ENCODE measurements at regions not wholly inside any gene's neighbourhood (a gene's known extent, or its start where the extent isn't known, plus 50 kb on each side); places are given as distances from the start of the nearest gene placed in this dataset.

- dilution Hi-C loops (cut with MboI; ENCODE audit: extremely low pct_ligation_motif_present, low sequenced_read_pairs) (no loop called here), intact Hi-C loops (cut with micrococcal nuclease) (no loop called here)
- BruUV-seq (replicated peaks): no TSS peak
- no peaks in the 10 kb centered on the region for H4K20me1 ChIP-seq (replicated peaks; ENCODE audit: control insufficient read depth, extremely low read depth, insufficient read depth, low read length)
- H2AFZ ChIP-seq (ENCODE audit: low read depth, low read length): no peak overlapping the region
- H3K27me3 ChIP-seq (ENCODE audit: control insufficient read depth in 2 of 2, insufficient read depth in 2 of 2, low read length in 2 of 2): no peaks in the 10 kb centered on the region
- FAIRE-seq (no peak), DNase-seq (ENCODE audit: low read depth, low spot score) (no peak)
- peaks cover 2% of the 10 kb centered on the region for H3K9me3 ChIP-seq (replicated peaks; ENCODE audit: control insufficient read depth, insufficient read depth, low read length)
- no peak overlapping the region for H3K27ac ChIP-seq (ENCODE audit: insufficient read depth, low read depth, low read length)
- TF ChIP-seq EZH2 (IDR thresholded peaks at IDR 0.05; ENCODE audit: borderline replicate concordance, low read depth, low read length, severe bottlenecking) (no peak), POLR2A (IDR thresholded peaks at IDR 0.05; ENCODE audit: low read depth, low read length) (no peak), JUN (IDR thresholded peaks at IDR 0.05; ENCODE audit: borderline replicate concordance, insufficient read depth, insufficient read length, low read depth) (no peak), FOS (IDR thresholded peaks at IDR 0.05; ENCODE audit: borderline replicate concordance, insufficient read depth, low read length) (no peak), MYC (IDR thresholded peaks at IDR 0.05; ENCODE audit: low read depth, low read length) (no peak), MAX (IDR thresholded peaks at IDR 0.05; ENCODE audit: insufficient read depth, insufficient read length) (no peak), GATA2 (IDR thresholded peaks at IDR 0.05; ENCODE audit: insufficient read depth, insufficient read length, low read depth, low read length) (no peak), POLR2AphosphoS5 (IDR thresholded peaks at IDR 0.05; ENCODE audit: insufficient read depth, low read depth, low read length) (no peak), CTCF (IDR thresholded peaks at IDR 0.05; ENCODE audit: extremely low read depth in 1 of 2, insufficient read depth in 1 of 2, low read depth in 1 of 2, low read length in 2 of 2) (no peak)
- no peaks in the 10 kb centered on the region for H3K9me1 ChIP-seq (replicated peaks; ENCODE audit: control insufficient read depth, extremely low read depth, insufficient read depth, low read length)
- no peaks in the 10 kb centered on the region for H3K36me3 ChIP-seq (ENCODE audit: control insufficient read depth in 2 of 2, extremely low read depth in 1 of 2, insufficient read depth in 2 of 2, low read length in 2 of 2)
- H3K79me2 ChIP-seq (ENCODE audit: control insufficient read depth, insufficient read depth, low read length): no peaks in the 10 kb centered on the region
- ChIA-PET POLR2A (no interaction called here), CTCF (no interaction called here)
- H3K4me3 ChIP-seq (replicated peaks in 1 of 3; ENCODE audit: insufficient read depth in 1 of 3, low read depth in 1 of 3, low read length in 3 of 3): no peak overlapping the region
- no peak overlapping the region for H3K4me2 ChIP-seq (ENCODE audit: insufficient read depth, low read length)
- no peaks in the 10 kb centered on the region for H3K4me1 ChIP-seq (ENCODE audit: control insufficient read depth, extremely low read depth, insufficient read depth, low read length)
- no peak overlapping the region for H3K9ac ChIP-seq (replicated peaks; ENCODE audit: extremely low read depth, insufficient read depth, low read length)
These were observed 353.3 kb upstream of the GNPDA2 start for GRCh38 chr4:45079616-45080015.

All from endothelial cell of umbilical vein (primary cell).